BE2C (cell line): ENCODE measurements at regions not wholly inside any gene's neighbourhood (a gene's known extent, or its start where the extent isn't known, plus 50 kb on each side); places are given as distances from the start of the nearest gene placed in this dataset.
"Not testable (repeated sequence)": the region's sequence is repeated elsewhere in the genome, so short reads cannot be mapped to it uniquely, and the experiment has no call there.

Experiments
- DNase-seq: peaks from one replicate; pipeline ENCODE4 v3.0.0-alpha.2; 2020
- H3K27me3 ChIP-seq: fragments of 250-450 bp; sonication (Bioruptor Pico); 2 replicates; pipeline ENCODE4 v1.5.1; 2020; ENCODE audit warnings: mild to moderate bottlenecking
- H3K36me3 ChIP-seq: fragments of 250-450 bp; sonication (Bioruptor Pico); 2 replicates; pipeline ENCODE4 v1.5.1; 2020; ENCODE audit warnings: mild to moderate bottlenecking
- H3K4me1 ChIP-seq: fragments of 250-450 bp; sonication (Bioruptor Pico); 2 replicates; pipeline ENCODE4 v1.5.1; 2020
- H3K4me3 ChIP-seq: 2 replicates; pipeline ENCODE4 v1.5.1; 2011; ENCODE audit warnings: low read depth, low read length
- H3K9me3 ChIP-seq: fragments of 250-450 bp; sonication (Bioruptor Pico); 2 replicates; pipeline ENCODE4 v1.5.1; 2020
- CTCF ChIP-seq: IDR thresholded peaks from 2 replicates; pipeline ENCODE4 v1.5.1; 2012; ENCODE audit warnings: mild to moderate bottlenecking, low read depth, low read length

- DNase-seq: no peak
- H3K36me3 ChIP-seq: no peaks in the 10 kb centered on the region
- H3K27me3 ChIP-seq: no peaks in the 10 kb centered on the region
- peaks cover 33% of the 10 kb centered on the region for H3K4me1 ChIP-seq
- no peak overlapping the region for H3K4me3 ChIP-seq
- no peak for TF ChIP-seq CTCF
- no peaks in the 10 kb centered on the region for H3K9me3 ChIP-seq
These were observed 78.8 kb upstream of the ANKRD1 start for GRCh38 chr10:90999512-91000172.

GRCh38 chr10:91000470-91000869, 79.6 kb upstream of the ANKRD1 start:
- Histone ChIP-seq H3K9me3 (no peaks in the 10 kb centered on the region), H3K27me3 (no peaks in the 10 kb centered on the region), H3K4me1 (peaks cover 33% of the 10 kb centered on the region), H3K4me3 (no peak overlapping the region), H3K36me3 (no peaks in the 10 kb centered on the region)
- no peak for TF ChIP-seq CTCF
- DNase-seq: no peak

- DNase-seq: no peak
- H3K9me3 ChIP-seq: no peaks in the 10 kb centered on the region
- no peak overlapping the region for H3K4me3 ChIP-seq
- peaks cover 33% of the 10 kb centered on the region for H3K4me1 ChIP-seq
- no peak for TF ChIP-seq CTCF
- no peaks in the 10 kb centered on the region for H3K36me3 ChIP-seq
- no peaks in the 10 kb centered on the region for H3K27me3 ChIP-seq
These were observed 80.1 kb upstream of the ANKRD1 start for GRCh38 chr10:91000985-91001384.

- no peaks in the 10 kb centered on the region for H3K36me3 ChIP-seq
- H3K4me1 ChIP-seq: peaks cover 33% of the 10 kb centered on the region
- no peak for TF ChIP-seq CTCF
- no peaks in the 10 kb centered on the region for H3K9me3 ChIP-seq
- no peak for DNase-seq
- H3K4me3 ChIP-seq: no peak overlapping the region
- no peaks in the 10 kb centered on the region for H3K27me3 ChIP-seq
These were observed 81.8 kb upstream of the ANKRD1 start for GRCh38 chr10:91002656-91003055.

- H3K9me3 ChIP-seq, H3K27me3 ChIP-seq, H3K4me3 ChIP-seq, H3K36me3 ChIP-seq, DNase-seq: not testable (repeated sequence)
- H3K4me1 ChIP-seq: peaks cover 25% of the 10 kb centered on the region
These were observed 82.5 kb upstream of the ANKRD1 start for GRCh38 chr10:91003379-91003778.

- H3K36me3 ChIP-seq, H3K4me3 ChIP-seq, H3K27me3 ChIP-seq, DNase-seq, H3K9me3 ChIP-seq: not testable (repeated sequence)
- H3K4me1 ChIP-seq: peaks cover 19% of the 10 kb centered on the region
These were observed 84.4 kb upstream of the ANKRD1 start for GRCh38 chr10:91005276-91005675.

GRCh38 chr10:91006001-91006751, 85.3 kb upstream of the ANKRD1 start:
- no peaks in the 10 kb centered on the region for H3K27me3 ChIP-seq
- H3K36me3 ChIP-seq: no peaks in the 10 kb centered on the region
- H3K9me3 ChIP-seq: no peaks in the 10 kb centered on the region
- peak; percentile 95 for TF ChIP-seq CTCF
- DNase-seq: peak; percentile 72
- no peak overlapping the region for H3K4me3 ChIP-seq
- H3K4me1 ChIP-seq: peaks cover 15% of the 10 kb centered on the region
